GM19240 (cell line): ENCODE measurements at regions not wholly inside any gene's neighbourhood (a gene's known extent, or its start where the extent isn't known, plus 50 kb on each side); places are given as distances from the start of the nearest gene placed in this dataset.

Experiments
- DNase-seq: peaks from one replicate; pipeline ENCODE4 v3.0.0; 2011; ENCODE audit warnings: low spot score; ENCODE audit not compliant: insufficient read length

- no peak for DNase-seq
Measured at GRCh38 chrX:4277122-4277521, 563.7 kb upstream of the PRKX start.

GRCh38 chrX:4268676-4269075 is 555.2 kb upstream of the PRKX start:
- DNase-seq, result no peak

GRCh38 chrX:4265036-4265435 is 551.6 kb upstream of the PRKX start:
- DNase-seq, result no peak

- no peak for DNase-seq
Measured at GRCh38 chrX:4263030-4263803, 549.8 kb upstream of the PRKX start.

GRCh38 chrX:4253092-4253491 is 539.6 kb upstream of the PRKX start:
- no peak for DNase-seq

GRCh38 chrX:4249401-4249800 is 536.0 kb upstream of the PRKX start:
- no peak for DNase-seq

DNA sequence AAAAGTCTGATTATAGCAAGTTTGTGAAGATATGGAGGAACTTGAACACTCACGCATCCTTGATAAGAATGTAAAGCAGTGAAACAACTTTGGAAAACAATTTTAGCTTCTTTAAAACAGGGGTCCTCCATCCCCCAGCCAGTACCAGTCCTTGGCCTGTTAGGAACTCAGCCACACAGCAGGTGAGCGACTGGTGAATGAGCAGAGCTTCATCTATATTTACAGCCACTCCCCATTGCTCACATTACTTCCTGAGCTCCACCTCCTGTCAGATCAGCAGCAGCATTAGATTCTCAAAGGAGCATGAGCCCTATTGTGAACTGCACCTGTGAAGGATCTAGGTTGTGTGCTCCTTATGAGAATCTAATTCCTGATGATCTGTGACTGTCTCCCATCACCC is 530.3 kb upstream of the PRKX start:
- no peak for DNase-seq

DNA sequence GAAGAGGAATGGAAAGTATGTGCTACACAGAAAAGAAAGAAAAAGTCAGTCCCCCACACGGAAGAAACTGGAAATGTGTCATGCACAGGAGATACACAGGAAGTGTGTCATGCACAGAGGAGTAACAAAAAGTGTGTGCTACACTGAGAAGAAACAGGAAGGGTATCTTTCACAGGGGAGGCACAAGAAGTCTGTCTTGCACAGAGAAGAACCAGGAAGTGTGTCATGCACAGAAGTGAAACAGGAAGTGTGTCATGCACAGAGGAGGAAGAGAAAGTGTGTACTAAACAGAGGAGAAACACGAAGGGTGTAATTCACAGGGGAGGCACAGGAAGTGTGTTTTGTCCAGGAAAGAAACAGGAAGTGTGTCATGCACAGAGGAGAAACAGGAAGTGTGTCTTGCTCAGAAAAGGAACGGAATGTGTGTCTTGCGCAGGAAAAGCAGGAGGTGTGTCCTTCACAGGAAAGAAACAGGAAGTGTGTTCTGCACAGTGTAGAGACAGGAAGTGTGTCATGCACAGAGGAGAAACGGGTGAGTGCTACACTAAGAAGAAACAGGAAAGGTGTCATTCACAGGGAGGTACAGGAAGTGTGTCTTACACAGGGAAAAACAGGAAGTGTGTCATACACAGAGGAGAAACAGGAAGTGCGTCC is 527.2 kb upstream of the PRKX start:
- no peak for DNase-seq

- DNase-seq, result no peak
Measured at GRCh38 chrX:4239650-4240540, 526.4 kb upstream of the PRKX start.

DNA sequence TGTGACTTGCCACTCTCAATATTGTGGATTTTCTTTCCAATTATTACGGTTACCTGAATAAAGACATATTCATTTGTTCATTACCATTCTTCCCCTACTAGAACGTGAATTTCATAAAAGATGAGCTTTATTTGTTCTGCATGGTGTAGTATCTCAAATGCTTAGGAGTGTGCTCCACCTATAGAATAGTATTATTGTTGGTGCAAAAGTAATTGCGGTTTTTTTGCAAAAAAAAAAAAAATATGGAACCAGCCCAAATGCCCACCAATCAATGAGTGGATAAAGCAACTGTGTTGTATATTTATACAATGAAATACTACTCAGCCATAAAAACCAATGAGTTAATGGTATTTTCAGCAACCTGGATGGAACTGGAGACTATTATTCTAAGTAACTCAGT is 525.5 kb upstream of the PRKX start:
- no peak for DNase-seq

DNA sequence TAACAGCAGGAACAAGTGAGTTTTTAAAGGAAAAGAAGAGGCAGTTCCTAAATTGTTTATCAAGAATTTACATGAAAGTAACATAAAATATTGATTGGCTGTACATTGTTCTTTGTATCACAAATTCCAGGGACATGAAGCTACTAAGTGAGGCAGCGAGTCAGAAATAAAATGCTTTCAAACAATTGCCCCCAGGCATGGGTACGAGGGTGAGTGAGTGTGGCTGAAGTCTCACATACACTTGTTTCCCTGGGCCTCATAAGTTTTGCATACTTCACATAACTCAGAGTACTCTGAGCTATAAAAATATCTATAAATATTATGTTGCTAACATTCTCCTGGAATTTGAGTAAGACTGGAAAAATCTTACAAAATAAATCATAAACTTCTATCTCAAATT is 511.6 kb upstream of the PRKX start:
- no peak for DNase-seq

DNA sequence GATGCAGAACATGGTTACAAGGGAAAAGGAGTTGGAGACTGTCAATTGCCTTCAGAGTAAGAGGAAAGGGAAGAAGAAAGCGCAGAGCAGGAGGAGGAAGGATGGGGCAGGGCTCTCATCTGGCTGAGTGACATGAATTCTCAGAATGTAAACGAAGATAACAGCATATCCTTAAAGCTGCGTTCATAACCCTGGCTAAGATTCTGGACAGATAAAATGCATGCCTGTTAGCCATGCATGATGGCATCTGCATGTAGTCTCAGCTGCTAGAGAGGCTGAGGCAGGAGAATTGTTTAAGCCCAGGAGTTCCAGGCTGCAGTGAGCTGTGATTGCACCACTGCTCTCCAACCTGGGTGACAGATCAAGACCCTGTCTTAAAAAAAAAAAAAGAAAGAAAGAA is 493.5 kb upstream of the PRKX start:
- DNase-seq, result no peak

GRCh38 chrX:4197971-4198370 is 484.5 kb upstream of the PRKX start:
- DNase-seq, result no peak

DNA sequence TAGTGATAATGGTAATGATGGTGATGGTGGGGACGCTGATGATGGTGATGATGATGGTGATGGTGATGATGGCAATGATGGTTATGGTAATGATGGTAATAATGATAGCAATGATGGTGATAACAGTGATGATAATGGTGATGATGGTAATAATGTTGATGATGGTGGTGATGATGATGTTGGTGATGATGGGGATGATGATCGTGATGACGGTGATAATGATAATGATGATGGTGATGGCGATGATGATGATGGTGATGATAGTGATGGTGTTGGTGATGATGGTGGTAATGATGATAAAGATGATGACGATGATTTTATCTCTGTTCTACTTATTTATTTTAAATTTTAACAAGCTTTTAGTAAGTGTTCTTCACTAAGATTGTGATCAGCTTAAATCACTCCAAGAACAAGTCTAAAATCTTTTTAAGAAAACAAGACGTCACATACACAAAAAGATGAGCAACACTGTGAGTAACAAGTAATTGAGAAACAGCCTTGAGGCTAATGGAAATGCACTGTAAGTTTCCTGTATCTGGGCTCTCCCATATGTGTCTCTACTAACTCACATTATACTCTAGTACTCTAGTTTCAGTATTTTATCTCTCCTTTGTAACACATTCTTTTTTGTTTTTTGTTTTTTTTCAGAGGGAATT is 480.2 kb upstream of the PRKX start:
- no peak for DNase-seq

DNA sequence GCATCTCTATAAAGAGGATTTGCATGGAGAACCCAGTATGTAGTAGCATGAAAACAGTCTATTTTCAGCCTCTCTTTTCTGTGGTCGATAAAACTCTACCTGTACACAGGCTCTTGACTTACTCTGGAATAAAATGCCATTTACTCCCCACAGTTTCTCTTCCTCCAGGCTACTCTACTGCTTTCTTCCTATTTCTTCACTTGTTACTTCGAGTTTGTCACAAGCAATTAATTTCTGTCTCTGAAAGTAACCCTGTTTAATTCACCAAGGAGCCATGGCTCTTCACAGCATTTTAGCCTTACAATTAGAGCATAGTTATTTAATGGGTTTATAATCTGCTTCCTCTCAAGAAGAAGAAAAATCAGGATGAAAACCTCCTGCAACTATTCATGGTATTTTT is 472.9 kb upstream of the PRKX start:
- DNase-seq, result no peak

- DNase-seq, result no peak
Measured at GRCh38 chrX:4185086-4185485, 471.6 kb upstream of the PRKX start.

DNA sequence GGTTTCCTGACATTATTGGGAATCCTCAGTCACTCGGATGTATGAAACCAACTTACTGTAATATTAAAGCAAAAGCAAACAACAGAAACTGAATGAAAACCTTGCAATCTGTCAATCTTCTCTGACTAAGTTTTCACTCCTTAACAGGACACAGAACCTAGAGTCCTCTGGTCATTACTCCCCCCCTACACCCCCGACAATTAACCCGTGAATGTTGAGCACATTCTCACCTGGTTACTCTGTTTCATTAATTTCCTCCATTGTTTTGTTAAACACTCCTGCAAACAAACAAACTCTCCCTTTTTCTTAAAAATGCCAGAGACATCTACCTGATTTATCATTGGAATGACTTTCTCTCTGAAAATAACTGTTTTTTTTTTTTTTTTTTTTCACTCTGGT is 469.0 kb upstream of the PRKX start:
- DNase-seq, result no peak

DNA sequence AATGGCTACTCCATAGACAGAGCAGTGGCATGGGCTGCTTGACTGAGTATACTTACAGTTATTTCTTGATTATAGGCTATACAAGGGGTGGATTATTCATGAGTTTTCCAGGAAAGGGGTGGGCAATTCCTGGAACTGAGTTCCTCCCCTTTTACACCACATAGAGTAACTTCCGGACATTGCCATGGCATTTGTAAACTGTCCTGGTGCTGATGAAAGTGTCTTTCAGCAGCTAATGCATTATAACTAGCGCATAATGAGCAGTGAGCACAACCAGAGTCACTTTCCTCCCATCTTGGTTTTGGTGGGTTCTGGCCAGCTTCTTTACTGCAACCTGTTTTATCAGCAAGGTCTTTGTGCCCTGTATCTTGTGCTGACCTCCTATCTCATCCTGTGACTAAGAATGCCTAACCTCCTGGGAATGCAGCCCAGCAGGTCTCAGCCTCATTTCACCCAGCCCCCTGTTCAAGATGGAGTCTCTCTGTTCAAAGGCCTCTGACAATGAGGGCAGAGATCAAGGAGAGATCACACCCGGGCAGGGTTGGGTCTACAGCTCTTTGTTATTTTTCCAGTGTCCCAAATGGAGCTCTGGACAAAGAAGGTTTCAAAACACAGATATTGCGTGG is 468.4 kb upstream of the PRKX start:
- no peak for DNase-seq

DNA sequence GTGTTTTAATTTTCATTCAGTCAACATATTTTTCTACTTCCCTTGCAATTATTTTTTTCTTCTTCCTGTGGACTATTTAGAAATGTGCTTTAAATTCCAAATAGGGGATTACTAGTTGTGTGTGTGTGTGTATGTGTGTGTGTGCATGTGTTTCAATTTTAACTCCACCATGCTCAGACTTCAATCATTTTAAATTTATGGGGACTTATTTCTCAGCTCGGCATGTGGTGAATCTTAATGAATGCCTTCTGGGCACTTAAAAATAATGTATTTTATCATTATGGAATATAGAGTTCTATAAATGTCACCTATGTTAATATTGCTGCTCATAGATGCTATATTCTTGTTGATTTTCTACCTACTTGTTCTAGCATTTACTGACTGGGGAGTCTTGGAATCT is 465.6 kb upstream of the PRKX start:
- no peak for DNase-seq

DNA sequence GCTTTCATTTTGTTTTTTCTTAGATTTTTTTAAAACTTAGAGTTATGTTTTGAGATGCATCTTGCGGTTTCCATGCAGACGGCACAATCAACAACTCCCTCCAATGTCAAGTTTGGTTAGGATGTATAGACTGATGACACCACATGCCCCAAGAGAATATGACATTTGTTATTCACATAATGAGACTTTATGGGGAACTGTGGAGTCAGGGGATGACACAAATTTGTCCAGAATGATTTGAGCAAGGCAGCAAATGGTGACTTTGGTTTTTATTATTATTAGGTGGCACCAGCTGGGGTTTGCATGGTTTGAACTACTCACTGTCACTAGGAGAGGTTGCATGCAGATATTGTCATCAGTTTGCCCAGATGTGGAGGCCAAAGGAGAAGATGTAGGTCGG is 461.8 kb upstream of the PRKX start:
- no peak for DNase-seq

DNA sequence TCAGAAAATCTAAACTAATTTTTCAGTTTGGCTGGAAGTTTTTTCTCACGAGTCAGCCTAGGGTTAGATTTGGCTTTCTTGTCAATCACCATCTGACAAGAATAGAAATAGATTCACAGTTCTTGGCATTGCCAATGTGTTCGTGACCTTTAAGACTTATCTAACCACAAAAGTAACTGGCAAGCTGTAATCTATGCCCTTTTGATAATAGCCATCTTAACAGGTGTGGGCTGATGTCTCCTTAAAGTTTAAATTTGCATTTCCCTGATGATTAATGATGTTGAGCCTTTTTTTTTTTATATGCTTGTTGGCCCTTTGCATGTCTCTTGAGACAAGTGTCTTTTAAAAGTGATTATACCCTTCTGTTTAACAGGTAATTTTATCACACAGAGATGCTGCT is 460.3 kb upstream of the PRKX start:
- DNase-seq, result no peak
